Stomach smooth muscle (tissue), 2 donors: ENCODE measurements at regions not wholly inside any gene's neighbourhood (a gene's known extent, or its start where the extent isn't known, plus 50 kb on each side); places are given as distances from the start of the nearest gene placed in this dataset.

ENCODE experiments used
- H3K27ac ChIP-seq: one replicate; pipeline ENCODE4 v1.7.0; 2013; ENCODE audit warnings: mild to moderate bottlenecking, low read length, inconsistent platforms
- H3K27me3 ChIP-seq, 2 donors: one replicate each; pipeline ENCODE4 v1.7.0; 2013; ENCODE audit warnings: low read length in 2 of 2; ENCODE audit not compliant: insufficient read depth in 2 of 2, control insufficient read depth in 1 of 2
- H3K36me3 ChIP-seq, 2 donors: one replicate each; pipeline ENCODE4 v1.7.0; 2013; ENCODE audit warnings: low read length in 2 of 2; ENCODE audit not compliant: control insufficient read depth in 2 of 2, insufficient read depth in 2 of 2
- H3K4me1 ChIP-seq: one replicate; pipeline ENCODE4 v1.7.0; 2013; ENCODE audit warnings: low read length; ENCODE audit not compliant: control insufficient read depth, insufficient read depth
- H3K4me3 ChIP-seq, 2 donors: one replicate each; pipeline ENCODE4 v1.7.0; 2013; ENCODE audit warnings: low read length in 2 of 2
- H3K9ac ChIP-seq, 2 donors: one replicate each; pipeline ENCODE4 v1.7.0; 2013; ENCODE audit warnings: low read length in 2 of 2, mild to moderate bottlenecking in 1 of 2
- H3K9me3 ChIP-seq, 2 donors: one replicate each; pipeline ENCODE4 v1.7.0; 2013; ENCODE audit warnings: low read length in 2 of 2; ENCODE audit not compliant: control insufficient read depth in 2 of 2
- donor health status: healthy.
- donor health status: Pancreatic carcinoma.

DNA sequence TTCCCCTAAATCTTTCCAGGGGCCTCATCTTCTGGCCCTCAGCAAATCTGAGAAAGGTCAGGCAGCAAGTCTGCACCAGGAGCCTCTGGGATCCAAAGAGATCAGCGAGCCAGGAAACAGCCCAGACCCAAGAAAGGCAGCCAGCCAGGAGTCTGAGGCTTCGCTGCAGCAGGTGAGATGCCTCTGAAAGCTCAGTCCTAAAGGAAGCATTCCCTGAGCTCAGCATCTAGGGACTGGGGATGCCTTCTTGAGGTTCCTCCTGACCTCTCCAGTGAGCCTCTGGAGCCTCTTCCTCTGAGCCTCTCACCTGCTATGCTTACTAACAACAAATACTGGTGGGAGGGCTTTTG lies 118.8 kb upstream of the MAFB start:
- no peaks in the 10 kb centered on the region for H3K9me3 ChIP-seq
- H3K4me3 ChIP-seq: no peak overlapping the region
- H3K27ac ChIP-seq: no peak overlapping the region
- H3K9ac ChIP-seq: no peak overlapping the region
- peaks cover 0 to 5% of the 10 kb centered on the region in 2 donors for H3K27me3 ChIP-seq
- H3K4me1 ChIP-seq: peaks cover 6% of the 10 kb centered on the region
- no peaks in the 10 kb centered on the region for H3K36me3 ChIP-seq

GRCh38 chr20:40808936-40809335 lies 119.9 kb upstream of the MAFB start:
- no peak overlapping the region for H3K27ac ChIP-seq
- peaks cover 6% of the 10 kb centered on the region for H3K4me1 ChIP-seq
- H3K4me3 ChIP-seq: no peak overlapping the region
- H3K27me3 ChIP-seq: peaks cover 0 to 5% of the 10 kb centered on the region in 2 donors
- H3K36me3 ChIP-seq: no peaks in the 10 kb centered on the region
- no peak overlapping the region for H3K9ac ChIP-seq
- no peaks in the 10 kb centered on the region for H3K9me3 ChIP-seq

- Histone ChIP-seq H3K27me3 (peaks cover 0 to 5% of the 10 kb centered on the region in 2 donors), H3K36me3 (no peaks in the 10 kb centered on the region), H3K9me3 (no peaks in the 10 kb centered on the region), H3K27ac (no peak overlapping the region), H3K4me1 (peaks cover 6% of the 10 kb centered on the region), H3K9ac (no peak overlapping the region), H3K4me3 (no peak overlapping the region)
Measured at GRCh38 chr20:40809361-40809760, 120.3 kb upstream of the MAFB start.

- H3K27ac ChIP-seq: no peak overlapping the region
Measured at GRCh38 chr20:40810332-40811000, 121.4 kb upstream of the MAFB start.

GRCh38 chr20:40811004-40811403 lies 122.0 kb upstream of the MAFB start:
- no peak overlapping the region for H3K27ac ChIP-seq
- H3K27me3 ChIP-seq: no peaks in the 10 kb centered on the region
- H3K9me3 ChIP-seq: no peaks in the 10 kb centered on the region
- H3K36me3 ChIP-seq: no peaks in the 10 kb centered on the region
- H3K9ac ChIP-seq: no peak overlapping the region
- H3K4me1 ChIP-seq: peaks cover 6% of the 10 kb centered on the region
- H3K4me3 ChIP-seq: no peak overlapping the region

More at GRCh38 chr20:40810332-40811000, 121.4 kb upstream of the MAFB start:
- peaks cover 0 to 3% of the 10 kb centered on the region in 2 donors for H3K27me3 ChIP-seq
- H3K36me3 ChIP-seq: no peaks in the 10 kb centered on the region
- H3K9me3 ChIP-seq: no peaks in the 10 kb centered on the region
- H3K4me3 ChIP-seq: no peak overlapping the region
- H3K9ac ChIP-seq: no peak overlapping the region
- H3K4me1 ChIP-seq: peaks cover 6% of the 10 kb centered on the region

- Histone ChIP-seq H3K4me3 (no peak overlapping the region), H3K36me3 (no peaks in the 10 kb centered on the region), H3K9ac (no peak overlapping the region)
Measured at GRCh38 chr20:40811660-40812414, 122.8 kb upstream of the MAFB start.

GRCh38 chr20:40812415-40812925 lies 123.4 kb upstream of the MAFB start:
- no peaks in the 10 kb centered on the region for H3K9me3 ChIP-seq
- no peaks in the 10 kb centered on the region for H3K27me3 ChIP-seq
- H3K36me3 ChIP-seq: no peaks in the 10 kb centered on the region
- H3K4me3 ChIP-seq: no peak overlapping the region
- H3K4me1 ChIP-seq: no peaks in the 10 kb centered on the region
- H3K9ac ChIP-seq: no peak overlapping the region
- no peak overlapping the region for H3K27ac ChIP-seq

More at GRCh38 chr20:40811660-40812414, 122.8 kb upstream of the MAFB start:
- no peak overlapping the region for H3K27ac ChIP-seq
- H3K4me1 ChIP-seq: peaks cover 4% of the 10 kb centered on the region
- no peaks in the 10 kb centered on the region for H3K27me3 ChIP-seq
- no peaks in the 10 kb centered on the region for H3K9me3 ChIP-seq

DNA sequence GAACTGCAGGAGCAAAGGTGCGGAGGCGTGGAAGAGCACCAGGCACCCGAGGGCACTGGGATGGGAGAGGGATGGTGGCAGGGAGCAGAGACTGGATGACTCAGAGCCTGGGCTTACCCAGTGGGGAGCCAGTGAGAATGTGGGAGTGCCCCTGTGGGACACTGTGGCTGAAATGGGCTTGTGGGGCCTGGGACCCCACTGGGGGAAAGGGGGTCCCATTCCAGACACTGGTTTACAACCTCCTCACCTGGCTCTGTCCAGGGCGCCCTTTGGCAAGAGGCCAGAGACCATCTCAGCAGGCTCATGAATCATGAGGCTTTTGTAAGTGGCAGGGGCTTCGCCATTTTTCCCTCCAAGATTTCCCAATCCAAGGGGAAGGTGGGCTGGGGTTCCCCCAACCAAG lies 124.0 kb upstream of the MAFB start:
- no peak overlapping the region for H3K4me3 ChIP-seq
- H3K27me3 ChIP-seq: no peaks in the 10 kb centered on the region
- no peaks in the 10 kb centered on the region for H3K36me3 ChIP-seq
- no peaks in the 10 kb centered on the region for H3K9me3 ChIP-seq
- H3K27ac ChIP-seq: no peak overlapping the region
- no peaks in the 10 kb centered on the region for H3K4me1 ChIP-seq
- H3K9ac ChIP-seq: no peak overlapping the region

DNA sequence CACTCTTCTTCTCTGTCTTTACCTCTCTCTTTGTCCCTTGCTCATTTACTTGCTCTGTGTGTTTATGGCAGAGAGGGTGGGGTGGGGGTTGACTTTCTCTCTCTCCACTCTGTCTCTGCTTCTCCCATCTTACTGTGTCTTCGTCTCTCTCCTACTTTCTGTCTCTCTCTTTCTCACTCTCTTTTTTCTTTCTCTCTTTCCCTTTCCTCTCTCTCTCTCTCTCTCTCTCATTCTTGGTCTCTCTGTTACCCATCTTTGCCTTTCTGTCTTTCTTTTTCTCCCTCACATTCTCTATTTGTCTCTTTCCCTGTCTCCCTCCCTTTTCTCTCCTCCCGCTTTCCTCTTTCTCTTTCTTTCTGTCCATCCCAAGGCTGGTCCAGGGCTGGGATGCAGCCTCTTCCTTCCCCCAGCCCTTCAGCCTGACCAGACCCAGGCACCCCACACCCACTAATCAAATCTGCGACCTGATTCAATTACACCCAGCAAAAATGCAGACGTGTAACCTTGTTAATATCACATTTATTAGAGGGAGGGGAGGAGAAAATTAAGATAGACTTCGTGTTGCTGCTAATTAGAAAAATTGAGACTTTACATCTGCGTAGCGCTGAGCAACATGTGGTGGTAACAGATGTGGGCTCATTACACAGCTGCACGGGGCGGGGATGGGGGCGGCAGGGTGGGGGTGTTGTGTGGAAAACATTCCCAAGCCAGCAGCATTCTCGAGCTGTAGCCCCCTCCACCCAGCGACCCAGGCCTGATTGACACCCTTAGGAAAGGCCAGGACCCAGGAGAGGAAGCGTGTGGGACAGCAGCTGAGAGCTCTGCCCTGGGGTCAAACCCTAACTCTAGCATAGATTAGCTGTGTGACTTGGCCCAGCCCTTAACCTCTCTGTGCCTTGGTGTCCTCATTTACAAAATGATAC lies 124.9 kb upstream of the MAFB start:
- H3K4me1 ChIP-seq: no peaks in the 10 kb centered on the region
- H3K36me3 ChIP-seq: no peaks in the 10 kb centered on the region
- no peaks in the 10 kb centered on the region for H3K9me3 ChIP-seq
- no peak overlapping the region for H3K4me3 ChIP-seq
- H3K27me3 ChIP-seq: no peaks in the 10 kb centered on the region
- no peak overlapping the region for H3K27ac ChIP-seq
- H3K9ac ChIP-seq: no peak overlapping the region

- Histone ChIP-seq H3K36me3 (no peaks in the 10 kb centered on the region), H3K4me1 (no peaks in the 10 kb centered on the region), H3K4me3 (no peak overlapping the region), H3K27me3 (no peaks in the 10 kb centered on the region), H3K9ac (no peak overlapping the region), H3K9me3 (no peaks in the 10 kb centered on the region), H3K27ac (no peak overlapping the region)
Measured at GRCh38 chr20:40814631-40814960, 125.6 kb upstream of the MAFB start.
